CD14-positive monocyte (primary cell): ENCODE measurements at regions not wholly inside any gene's neighbourhood (a gene's known extent, or its start where the extent isn't known, plus 50 kb on each side); places are given as distances from the start of the nearest gene placed in this dataset.

Experiments
- DNase-seq, 3 donors: peaks; one replicate each; pipeline ENCODE4 v3.0.0-alpha.2; 2011 to 2022
- H2AFZ ChIP-seq: 2 replicates; pipeline ENCODE4 v1.6.0; 2012; ENCODE audit warnings: mild to moderate bottlenecking, low read depth, low read length, inconsistent platforms; ENCODE audit not compliant: insufficient read depth, poor library complexity, severe bottlenecking
- H3K27ac ChIP-seq, 2 donors: 1 replicate in 1 of 2; 2 replicates in 1 of 2; pipeline ENCODE4 v1.5.1; 2012 to 2013; ENCODE audit warnings: low read length in 2 of 2, control low read depth in 1 of 2, inconsistent platforms in 1 of 2, low read depth in 1 of 2, mild to moderate bottlenecking in 1 of 2
- H3K27me3 ChIP-seq, 2 donors: one replicate each; pipeline versions ENCODE4 v1.6.0 to v1.6.1; 2011 to 2013; ENCODE audit warnings: low read length in 2 of 2; ENCODE audit not compliant: control insufficient read depth in 2 of 2, insufficient read depth in 2 of 2
- H3K36me3 ChIP-seq, 2 donors: replicated peaks in 1 of 2; 1 replicate in 1 of 2; 2 replicates in 1 of 2; pipeline versions ENCODE4 v1.5.1 to v1.6.1; 2012 to 2013; ENCODE audit warnings: low read length in 2 of 2, control low read depth in 1 of 2, inconsistent platforms in 1 of 2, mild to moderate bottlenecking in 1 of 2; ENCODE audit not compliant: insufficient read depth in 2 of 2, control insufficient read depth in 1 of 2
- H3K4me1 ChIP-seq, 2 donors: 1 replicate in 1 of 2; 2 replicates in 1 of 2; pipeline versions ENCODE4 v1.5.1 to v1.6.1; 2012 to 2013; ENCODE audit warnings: low read length in 2 of 2, control low read depth in 1 of 2, inconsistent platforms in 1 of 2, mild to moderate bottlenecking in 1 of 2, moderate library complexity in 1 of 2; ENCODE audit not compliant: insufficient read depth in 2 of 2, control insufficient read depth in 1 of 2
- H3K4me2 ChIP-seq: replicated peaks from 2 replicates; pipeline ENCODE3; 2012; ENCODE audit warnings: low read length, moderate library complexity, mild to moderate bottlenecking; ENCODE audit not compliant: poor library complexity, severe bottlenecking; ENCODE audit errors: extremely low read depth
- H3K4me3 ChIP-seq, 3 experiments: fragments of 200-600 bp in 1 of 3; sonication (generic) in 1 of 3; replicated peaks in 1 of 3; 1 replicate in 2 of 3; 2 replicates in 1 of 3; pipeline ENCODE4 v1.5.1; 2011 to 2013; ENCODE audit warnings: low read length in 3 of 3, mild to moderate bottlenecking in 3 of 3, control low read depth in 2 of 3, low read depth in 2 of 3, inconsistent platforms in 1 of 3, moderate library complexity in 1 of 3
- H3K79me2 ChIP-seq: 2 replicates; pipeline ENCODE4 v1.6.0; 2012; ENCODE audit warnings: mild to moderate bottlenecking, control low read depth, inconsistent platforms, low read length, moderate library complexity; ENCODE audit not compliant: insufficient read depth
- H3K9ac ChIP-seq: 2 replicates; pipeline ENCODE4 v1.6.0; 2017; ENCODE audit warnings: low read length, mild to moderate bottlenecking; ENCODE audit not compliant: insufficient read depth, poor library complexity, severe bottlenecking
- H3K9me3 ChIP-seq, 2 donors: replicated peaks in 1 of 2; 1 replicate in 1 of 2; 2 replicates in 1 of 2; pipeline versions ENCODE4 v1.5.1 to v1.6.1; 2012 to 2013; ENCODE audit warnings: low read length in 2 of 2, control low read depth in 1 of 2; ENCODE audit not compliant: control insufficient read depth in 1 of 2, insufficient read depth in 1 of 2
- H4K20me1 ChIP-seq: 2 replicates; pipeline ENCODE4 v1.6.0; 2012; ENCODE audit warnings: mild to moderate bottlenecking, low read length, control low read depth, moderate library complexity; ENCODE audit not compliant: insufficient read depth
- H3K27ac Mint-ChIP-seq, 7 donors: one replicate each; pipeline ENCODE4 v1.8.0; 2020; ENCODE audit warnings: mild to moderate bottlenecking in 7 of 7, mixed read lengths in 7 of 7, moderate library complexity in 6 of 7, inconsistent platforms in 2 of 7
- H3K27me3 Mint-ChIP-seq, 3 donors: one replicate each; pipeline ENCODE4 v1.8.0; 2021 to 2022; ENCODE audit warnings: low read depth in 3 of 3, mild to moderate bottlenecking in 3 of 3, mixed read lengths in 3 of 3, moderate library complexity in 3 of 3, inconsistent platforms in 1 of 3
- H3K36me3 Mint-ChIP-seq, 2 donors: one replicate each; pipeline ENCODE4 v1.8.0; 2020; ENCODE audit warnings: mixed read lengths in 2 of 2, inconsistent platforms in 1 of 2, mild to moderate bottlenecking in 1 of 2
- H3K4me1 Mint-ChIP-seq: one replicate; pipeline ENCODE4 v1.8.0; 2020; ENCODE audit warnings: mild to moderate bottlenecking, mixed read lengths
- H3K4me3 Mint-ChIP-seq, 2 donors: one replicate each; pipeline ENCODE4 v1.8.0; 2020; ENCODE audit warnings: mild to moderate bottlenecking in 2 of 2, mixed read lengths in 2 of 2, moderate library complexity in 1 of 2
- H3K9me3 Mint-ChIP-seq, 7 donors: one replicate each; pipeline ENCODE4 v1.8.0; 2020 to 2022; ENCODE audit warnings: mixed read lengths in 7 of 7, mild to moderate bottlenecking in 6 of 7, moderate library complexity in 6 of 7, inconsistent platforms in 2 of 7
- WGBS: methylation state at CpG from one replicate; pipeline ENCODE4 v1.1.5; 2013; ENCODE audit warnings: missing lambda C conversion rate; ENCODE audit not compliant: insufficient coverage; 5-methylcytosine and 5-hydroxymethylcytosine counted together
- intact Hi-C, 2 donors: fragments of 100-400 bp; cut with micrococcal nuclease; formaldehyde crosslinking; loops; one replicate each; pipeline versions ENCODE4 v1.15.0 to v1.15.1; 2023
- TF ChIP-seq, protein P1 (sequence below): fragments of 200-600 bp; IDR thresholded peaks from one replicate; pipeline ENCODE4 v1.8.0; 2022; ENCODE audit warnings: antibody characterized with exemption, mild to moderate bottlenecking

DNA sequence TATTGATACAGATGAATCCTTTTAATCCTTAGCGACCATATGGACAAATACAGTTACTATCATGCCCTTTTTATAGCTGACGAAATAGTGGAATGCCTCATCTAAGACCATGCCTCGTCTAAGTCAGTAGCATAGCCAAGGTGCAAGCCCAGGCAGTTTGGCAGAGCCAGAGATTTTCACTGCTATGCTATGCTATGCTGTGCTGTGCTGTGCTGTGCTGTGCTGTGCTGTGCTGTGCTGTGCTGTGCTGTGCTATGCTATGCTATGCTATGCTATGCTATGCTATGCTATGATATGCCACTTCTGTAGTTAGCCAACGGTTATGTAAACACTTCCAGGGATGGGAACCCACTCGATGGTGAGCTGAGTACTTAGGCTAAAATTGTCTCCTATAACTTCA, 91.6 kb upstream of the MAP4K3 start:
- Histone ChIP-seq H3K4me3 (no peak overlapping the region), H3K4me1 (no peaks in the 10 kb centered on the region), H3K9ac (no peak overlapping the region), H3K79me2 (no peaks in the 10 kb centered on the region), H4K20me1 (no peaks in the 10 kb centered on the region), H3K27me3 (no peaks in the 10 kb centered on the region), H3K4me2 (no peak overlapping the region), H2AFZ (no peak overlapping the region), H3K36me3 (no peaks in the 10 kb centered on the region), H3K27ac (no peak overlapping the region), H3K9me3 (no peaks in the 10 kb centered on the region)
- TF ChIP-seq, protein P1, sequence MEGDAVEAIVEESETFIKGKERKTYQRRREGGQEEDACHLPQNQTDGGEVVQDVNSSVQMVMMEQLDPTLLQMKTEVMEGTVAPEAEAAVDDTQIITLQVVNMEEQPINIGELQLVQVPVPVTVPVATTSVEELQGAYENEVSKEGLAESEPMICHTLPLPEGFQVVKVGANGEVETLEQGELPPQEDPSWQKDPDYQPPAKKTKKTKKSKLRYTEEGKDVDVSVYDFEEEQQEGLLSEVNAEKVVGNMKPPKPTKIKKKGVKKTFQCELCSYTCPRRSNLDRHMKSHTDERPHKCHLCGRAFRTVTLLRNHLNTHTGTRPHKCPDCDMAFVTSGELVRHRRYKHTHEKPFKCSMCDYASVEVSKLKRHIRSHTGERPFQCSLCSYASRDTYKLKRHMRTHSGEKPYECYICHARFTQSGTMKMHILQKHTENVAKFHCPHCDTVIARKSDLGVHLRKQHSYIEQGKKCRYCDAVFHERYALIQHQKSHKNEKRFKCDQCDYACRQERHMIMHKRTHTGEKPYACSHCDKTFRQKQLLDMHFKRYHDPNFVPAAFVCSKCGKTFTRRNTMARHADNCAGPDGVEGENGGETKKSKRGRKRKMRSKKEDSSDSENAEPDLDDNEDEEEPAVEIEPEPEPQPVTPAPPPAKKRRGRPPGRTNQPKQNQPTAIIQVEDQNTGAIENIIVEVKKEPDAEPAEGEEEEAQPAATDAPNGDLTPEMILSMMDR = no peak
- Mint-ChIP-seq H3K4me1 (peaks cover 8% of the 10 kb centered on the region), H3K4me3 (no peak overlapping the region), H3K27me3 (no peaks in the 10 kb centered on the region), H3K36me3 (no peaks in the 10 kb centered on the region), H3K9me3 (peaks cover 0 to 2% (median 0%) of the 10 kb centered on the region in 7 donors), H3K27ac (no peak overlapping the region)
- intact Hi-C loops = no loop called here
- 93% methylated on average over 2 of the region's 5 CpGs for WGBS
- no peak for DNase-seq

DNA sequence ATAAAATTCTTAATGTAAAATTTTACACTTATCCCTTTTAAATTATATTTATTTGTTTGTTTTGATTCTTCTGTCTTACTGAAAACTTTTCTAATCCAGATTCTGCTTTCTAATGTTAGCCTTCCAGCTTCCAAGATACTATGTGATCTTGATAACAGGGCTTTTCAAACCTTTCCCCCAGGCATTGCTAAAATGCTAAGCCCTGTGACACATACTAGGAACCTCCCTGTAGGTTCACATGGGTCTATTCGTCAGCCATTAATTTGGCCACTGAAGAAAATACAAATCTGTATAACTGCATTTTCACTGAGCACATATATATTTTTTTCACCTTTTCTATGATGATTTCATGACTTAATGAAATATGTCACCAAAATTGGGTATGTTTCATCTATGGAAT, 92.8 kb upstream of the MAP4K3 start:
- H3K9me3 Mint-ChIP-seq = peaks cover 0 to 2% (median 0%) of the 10 kb centered on the region in 7 donors
- TF ChIP-seq, protein P1 = no peak

More for the DNA sequence above, 92.8 kb upstream of the MAP4K3 start:
- Histone ChIP-seq H3K4me1 (no peaks in the 10 kb centered on the region), H4K20me1 (no peaks in the 10 kb centered on the region), H3K9me3 (no peaks in the 10 kb centered on the region), H3K9ac (no peak overlapping the region), H3K27ac (no peak overlapping the region), H3K27me3 (no peaks in the 10 kb centered on the region), H3K4me2 (no peak overlapping the region), H3K79me2 (no peaks in the 10 kb centered on the region), H2AFZ (no peak overlapping the region), H3K4me3 (no peak overlapping the region), H3K36me3 (no peaks in the 10 kb centered on the region)
- no peaks in the 10 kb centered on the region for H3K36me3 Mint-ChIP-seq
- peaks cover 8% of the 10 kb centered on the region for H3K4me1 Mint-ChIP-seq
- H3K4me3 Mint-ChIP-seq = no peak overlapping the region
- DNase-seq = no peak
- no CpG with 5 or more reads among the region's 1 CpG for WGBS
- no peak overlapping the region for H3K27ac Mint-ChIP-seq
- intact Hi-C loops = no loop called here
- H3K27me3 Mint-ChIP-seq = no peaks in the 10 kb centered on the region
